K562 (cell line): ENCODE measurements at regions not wholly inside any gene's neighbourhood (a gene's known extent, or its start where the extent isn't known, plus 50 kb on each side); places are given as distances from the start of the nearest gene placed in this dataset.

Experiments used
- CHD4 ChIP-seq: fragments of 200-600 bp; sonication (generic); IDR thresholded peaks from 3 replicates; pipeline ENCODE4 v1.6.1; 2012; ENCODE audit warnings: low read depth, mild to moderate bottlenecking, mixed read lengths, low read length, inconsistent platforms; ENCODE audit not compliant: insufficient read depth, insufficient replicate concordance, poor library complexity, severe bottlenecking
- CTCF ChIP-seq, 3 experiments: IDR thresholded peaks in 2 of 3; conservative IDR thresholded peaks in 1 of 3; 2 replicates each; pipeline ENCODE4 v1.5.1; 2011 to 2012; ENCODE audit warnings: low read length in 3 of 3, mild to moderate bottlenecking in 3 of 3, control low read depth in 2 of 3, improper control_type of control experiment in 1 of 3, inconsistent platforms in 1 of 3, low read depth in 1 of 3, mixed read lengths in 1 of 3, moderate library complexity in 1 of 3; ENCODE audit not compliant: insufficient read depth in 2 of 3
- ETV1 ChIP-seq: fragments of 450-650 bp; conservative IDR thresholded peaks from 2 replicates; pipeline ENCODE4 v1.6.1; 2016; ENCODE audit warnings: missing genetic modification characterization, control low read depth, low read depth, missing compliant biosample characterization
- HNRNPUL1 ChIP-seq: fragments of 200-400 bp; formaldehyde crosslinking; IDR thresholded peaks from 2 replicates; pipeline ENCODE4 v1.6.1; 2017; ENCODE audit warnings: low read length
- JUN ChIP-seq, 2 experiments: sonication (generic) in 1 of 2; formaldehyde crosslinking in 1 of 2; IDR thresholded peaks; 2 replicates each; pipeline versions ENCODE4 v1.6.1 to v1.8.0; 2012 to 2022; ENCODE audit warnings: borderline replicate concordance in 2 of 2, mild to moderate bottlenecking in 2 of 2, improper control_type of control experiment in 1 of 2, low read depth in 1 of 2, low read length in 1 of 2, missing genetic modification reagents in 1 of 2
- JUNB ChIP-seq: fragments of 450-650 bp; formaldehyde crosslinking; conservative IDR thresholded peaks from 2 replicates; pipeline ENCODE4 v1.4.0; 2020; ENCODE audit warnings: mild to moderate bottlenecking
- PATZ1 ChIP-seq: fragments of 250-450 bp; sonication (Bioruptor Pico); IDR thresholded peaks from 2 replicates; pipeline ENCODE4 v1.5.0; 2020; ENCODE audit warnings: mild to moderate bottlenecking, borderline replicate concordance
- POLR2A ChIP-seq: fragments of 450-650 bp; conservative IDR thresholded peaks from 2 replicates; pipeline ENCODE4 v1.6.1; 2016
- ZNF75A ChIP-seq: fragments of 450-650 bp; formaldehyde crosslinking; IDR thresholded peaks from 2 replicates; pipeline ENCODE4 v1.4.0; 2020; ENCODE audit warnings: mild to moderate bottlenecking

- TF ChIP-seq CTCF (IDR thresholded peaks at IDR 0.05 in 2 of 3, conservative IDR thresholded peaks at IDR 0.05 in 1 of 3; ENCODE audit: insufficient read depth in 2 of 3, low read depth in 1 of 3, low read length in 3 of 3) (no peak), ETV1 (no peak), HNRNPUL1 (no peak), CHD4 (no peak), JUN (IDR thresholded peaks at IDR 0.05; ENCODE audit: borderline replicate concordance, low read depth, low read length) (no peak), JUN (CRISPR knock-in tag; IDR thresholded peaks at IDR 0.05; ENCODE audit: borderline replicate concordance) (no peak), JUNB (no peak), PATZ1 (CRISPR knock-in tag) (no peak), POLR2A (no peak), ZNF75A (CRISPR knock-in tag) (no peak)
Observed at GRCh38 chr1:104238991-104239390, 489.3 kb downstream of the AMY1C start.
